Ovary (tissue), 3 donors: ENCODE measurements at regions not wholly inside any gene's neighbourhood (a gene's known extent, or its start where the extent isn't known, plus 50 kb on each side); places are given as distances from the start of the nearest gene placed in this dataset.

ENCODE experiments used
- CTCF ChIP-seq, 3 donors: fragments of 450-650 bp in 2 of 3; fragments of 200-600 bp in 1 of 3; IDR thresholded peaks; one replicate each; pipeline versions ENCODE4 v1.5.1 to v1.8.0; 2016 to 2022; ENCODE audit warnings: antibody characterized with exemption in 3 of 3, mild to moderate bottlenecking in 1 of 3
- EP300 ChIP-seq: sonication (generic); formaldehyde crosslinking; IDR thresholded peaks from one replicate; pipeline ENCODE4 v1.6.1; 2017; ENCODE audit warnings: antibody characterized with exemption
- POLR2A ChIP-seq: fragments of 450-650 bp; IDR thresholded peaks from one replicate; pipeline ENCODE4 v1.6.1; 2017; ENCODE audit warnings: antibody characterized with exemption, mild to moderate bottlenecking, moderate library complexity
- donor health status: DM: no; HTN: no; CAD: no.

GRCh38 chr5:166865206-166865605, 1426.2 kb upstream of the WWC1 start:
- TF ChIP-seq CTCF (IDR thresholded peaks at IDR 0.05) = no peak
- no peak for TF ChIP-seq POLR2A
- no peak for TF ChIP-seq EP300
